Transverse colon (tissue), 4 donors: ENCODE measurements at regions not wholly inside any gene's neighbourhood (a gene's known extent, or its start where the extent isn't known, plus 50 kb on each side); places are given as distances from the start of the nearest gene placed in this dataset.

Source experiments
- DNase-seq: peaks from one replicate; pipeline ENCODE4 v3.0.0-alpha.2; 2019
- H3K27ac ChIP-seq, 4 donors: fragments of 200-600 bp; sonication (generic); 2 replicates each; pipeline ENCODE4 v1.5.1; 2016 to 2018; ENCODE audit warnings: inconsistent platforms in 4 of 4
- H3K27me3 ChIP-seq: fragments of 200-600 bp; sonication (generic); 2 replicates; pipeline ENCODE4 v1.5.1; 2017; ENCODE audit warnings: inconsistent platforms
- H3K36me3 ChIP-seq, 4 donors: fragments of 200-600 bp; sonication (generic); 2 replicates each; pipeline ENCODE4 v1.5.1; 2017 to 2019; ENCODE audit warnings: inconsistent platforms in 4 of 4
- H3K4me1 ChIP-seq, 4 donors: fragments of 200-600 bp; sonication (generic); 2 replicates each; pipeline ENCODE4 v1.5.1; 2017 to 2020; ENCODE audit warnings: inconsistent platforms in 4 of 4
- H3K4me3 ChIP-seq, 4 donors: fragments of 200-600 bp; sonication (generic); 1 replicate in 1 of 4; 2 replicates in 3 of 4; pipeline versions ENCODE4 v1.5.1 to v1.6.1; 2017 to 2019; ENCODE audit warnings: inconsistent platforms in 4 of 4
- H3K9me3 ChIP-seq, 2 donors: fragments of 200-600 bp; sonication (generic); 2 replicates each; pipeline ENCODE4 v1.5.1; 2017 to 2019; ENCODE audit warnings: inconsistent platforms in 2 of 2
- CTCF ChIP-seq, 5 experiments: fragments of 200-600 bp in 3 of 5; fragments of 450-650 bp in 2 of 5; sonication (generic) in 3 of 5; IDR thresholded peaks; 1 replicate in 2 of 5; 2 replicates in 3 of 5; pipeline ENCODE4 v1.5.1; 2016 to 2017; ENCODE audit warnings: antibody characterized with exemption in 5 of 5, inconsistent platforms in 3 of 5, mild to moderate bottlenecking in 2 of 5, moderate library complexity in 1 of 5
- EP300 ChIP-seq: sonication (generic); formaldehyde crosslinking; IDR thresholded peaks from one replicate; pipeline ENCODE4 v1.6.1; 2017; ENCODE audit warnings: antibody characterized with exemption, low read depth
- POLR2A ChIP-seq: fragments of 450-650 bp; IDR thresholded peaks from one replicate; pipeline ENCODE4 v1.6.1; 2016; ENCODE audit warnings: antibody characterized with exemption, mild to moderate bottlenecking, moderate library complexity
- POLR2AphosphoS5 ChIP-seq, 3 donors: sonication (generic); formaldehyde crosslinking; IDR thresholded peaks; one replicate each; pipeline ENCODE4 v1.6.1; 2016; ENCODE audit warnings: antibody characterized with exemption in 3 of 3
- WGBS, 2 donors: methylation state at CpG; one replicate each; pipeline ENCODE4 v1.1.5; 2018; ENCODE audit warnings: low coverage in 1 of 2; 5-methylcytosine and 5-hydroxymethylcytosine counted together
- in situ Hi-C, 4 donors: fragments of 200-750 bp; cut with MboI; loops; one replicate each; pipeline versions ENCODE4 v1.15.0 to v1.15.1; 2017; ENCODE audit warnings: low sequenced_read_pairs in 3 of 4, low pct_ligation_motif_present in 1 of 4, low pct_unique_long_range_greater_than_20kb in 1 of 4
- intact Hi-C: fragments of 100-400 bp; cut with DNase I; formaldehyde crosslinking; loops from one replicate; pipeline ENCODE4 v1.15.1; 2023; ENCODE audit warnings: low total_unique reads

- TF ChIP-seq POLR2AphosphoS5 (IDR thresholded peaks at IDR 0.05) (no peak), CTCF (IDR thresholded peaks at IDR 0.05) (no peak), EP300 (no peak), POLR2A (no peak)
- no peaks in the 10 kb centered on the region for H3K27me3 ChIP-seq
- intact Hi-C loops = no loop called here
- no peak for DNase-seq
- WGBS, 2 donors = 60 to 64% methylated on average over 1 to 3 of the region's 3 CpGs
- H3K9me3 ChIP-seq = no peaks in the 10 kb centered on the region
- no peaks in the 10 kb centered on the region for H3K4me1 ChIP-seq
- no peak overlapping the region for H3K27ac ChIP-seq
- in situ Hi-C loops = no loop called here
- no peak overlapping the region for H3K4me3 ChIP-seq
- H3K36me3 ChIP-seq = no peaks in the 10 kb centered on the region
These were observed 311.1 kb upstream of the KCNH8 start for GRCh38 chr3:18837137-18837755.

- no peak overlapping the region for H3K27ac ChIP-seq
- WGBS, 2 donors = 87 to 100% methylated on average over 3 to 4 of the region's 4 CpGs
- intact Hi-C loops (no loop called here), in situ Hi-C loops (no loop called here)
- TF ChIP-seq EP300 (no peak), CTCF (IDR thresholded peaks at IDR 0.05) (no peak), POLR2AphosphoS5 (IDR thresholded peaks at IDR 0.05) (no peak)
- no peak overlapping the region for H3K4me3 ChIP-seq
- DNase-seq = no peak
- H3K4me1 ChIP-seq = no peaks in the 10 kb centered on the region
- no peaks in the 10 kb centered on the region for H3K27me3 ChIP-seq
- no peaks in the 10 kb centered on the region for H3K36me3 ChIP-seq
- H3K9me3 ChIP-seq = no peaks in the 10 kb centered on the region
These were observed 313.3 kb upstream of the KCNH8 start for GRCh38 chr3:18835021-18835420.

- in situ Hi-C loops = no loop called here
- 40 to 55% methylated on average over 5 of the region's 5 CpGs for WGBS, 2 donors
These were observed 318.2 kb upstream of the KCNH8 start for GRCh38 chr3:18830087-18830486.

GRCh38 chr3:18828637-18829036, 319.7 kb upstream of the KCNH8 start:
- DNase-seq = no peak
- TF ChIP-seq EP300 (no peak), POLR2AphosphoS5 (IDR thresholded peaks at IDR 0.05) (no peak), CTCF (IDR thresholded peaks at IDR 0.05) (no peak), POLR2A (no peak)
- Histone ChIP-seq H3K4me1 (no peaks in the 10 kb centered on the region), H3K36me3 (no peaks in the 10 kb centered on the region), H3K27me3 (no peaks in the 10 kb centered on the region), H3K27ac (no peak overlapping the region), H3K9me3 (no peaks in the 10 kb centered on the region), H3K4me3 (no peak overlapping the region)
- WGBS, 2 donors = 93 to 100% methylated on average over 1 to 2 of the region's 2 CpGs
- intact Hi-C loops (no loop called here), in situ Hi-C loops (no loop called here)

More at GRCh38 chr3:18830087-18830486, 318.2 kb upstream of the KCNH8 start:
- Histone ChIP-seq H3K36me3 (no peaks in the 10 kb centered on the region), H3K27me3 (no peaks in the 10 kb centered on the region), H3K27ac (no peak overlapping the region), H3K9me3 (no peaks in the 10 kb centered on the region), H3K4me3 (no peak overlapping the region), H3K4me1 (no peaks in the 10 kb centered on the region)
- TF ChIP-seq POLR2AphosphoS5 (IDR thresholded peaks at IDR 0.05) (no peak), EP300 (no peak), POLR2A (no peak), CTCF (IDR thresholded peaks at IDR 0.05) (no peak)
- no peak for DNase-seq
- intact Hi-C loops = no loop called here
